ENCODE measurements at regions not wholly inside any gene's neighbourhood (a gene's known extent, or its start where the extent isn't known, plus 50 kb on each side); places are given as distances from the start of the nearest gene placed in this dataset.

GRCh38 chr3:96086018-96086417 lies 728.4 kb upstream of the EPHA6 start:
- TF ChIP-seq POLR2A (IDR thresholded peaks at IDR 0.05): no peak
- no peak for TF ChIP-seq CTCF (IDR thresholded peaks at IDR 0.05)
